HG02938 (cell line): ENCODE measurements at regions not wholly inside any gene's neighbourhood (a gene's known extent, or its start where the extent isn't known, plus 50 kb on each side); places are given as distances from the start of the nearest gene placed in this dataset.

Experiments used
- ATAC-seq: cut with Tn5 transposase; IDR thresholded peaks from one replicate; pipeline ENCODE4 v1.9.1; 2021; ENCODE audit warnings: mild to moderate bottlenecking, moderate library complexity; ENCODE audit not compliant: unreplicated experiment

DNA sequence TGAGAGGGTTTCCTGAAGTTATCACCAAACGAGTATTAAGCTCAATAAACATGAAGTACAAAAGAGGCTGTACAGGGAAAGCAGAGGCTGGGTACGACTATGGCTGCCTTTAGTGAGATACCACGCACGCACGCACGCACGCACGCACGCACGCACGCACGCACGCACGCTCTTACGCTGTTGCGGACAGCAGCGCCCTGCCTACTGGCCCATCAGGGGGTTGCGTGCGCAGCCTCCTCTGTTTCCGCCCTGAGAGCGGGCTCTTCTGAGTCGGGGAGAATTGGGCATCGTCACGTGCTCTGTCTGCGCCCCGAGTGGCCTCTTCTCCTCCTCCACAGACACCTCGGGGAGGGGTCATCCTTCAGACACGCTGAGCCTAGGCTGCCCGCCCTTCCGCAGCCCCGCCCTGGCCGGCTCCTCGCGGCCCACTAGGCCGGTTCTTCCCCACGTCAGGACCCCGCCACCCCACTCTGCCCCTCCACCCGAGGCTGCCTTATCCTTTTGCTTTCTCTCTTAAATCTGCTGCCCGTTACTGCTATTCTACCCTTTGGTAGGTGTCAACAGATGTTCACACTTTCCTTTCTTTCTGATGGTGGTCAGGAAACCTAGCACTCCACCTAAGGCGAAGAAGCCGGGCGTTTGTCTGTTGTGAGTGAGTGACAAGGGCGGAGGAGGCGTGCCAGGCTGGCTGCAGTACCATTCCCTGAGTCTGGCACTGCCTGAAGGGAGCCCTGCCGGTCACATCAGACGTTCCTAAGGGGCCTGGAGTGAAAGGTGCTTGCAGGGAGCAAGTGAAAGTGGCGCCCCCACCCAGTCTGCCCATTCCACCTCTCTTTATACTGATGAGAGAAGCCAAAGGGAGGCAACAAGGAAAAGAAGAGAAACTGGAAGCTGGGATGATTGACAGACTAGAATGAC is 300.4 kb upstream of the B3GAT1 start:
- ATAC-seq = no peak

DNA sequence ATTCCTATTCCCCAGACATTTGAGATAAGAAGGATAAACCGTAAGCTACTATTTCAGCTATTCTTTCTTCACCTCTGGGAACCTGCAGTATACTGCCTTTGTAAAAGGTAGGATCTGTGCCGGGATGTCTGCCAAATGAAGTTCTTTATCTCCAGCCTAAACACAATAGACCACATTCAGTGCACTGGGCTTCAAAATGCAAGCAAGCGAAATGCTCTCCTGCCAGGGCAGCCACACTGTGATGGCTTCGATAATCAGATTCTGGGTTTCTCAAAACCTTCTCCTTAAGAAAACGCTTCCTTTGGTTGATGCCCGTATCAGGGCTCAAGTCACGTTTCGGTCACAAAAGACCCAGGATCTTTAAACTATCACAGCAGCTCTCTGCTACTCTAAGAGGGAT is 299.5 kb upstream of the B3GAT1 start:
- ATAC-seq = no peak

GRCh38 chr11:134710861-134711407 is 298.9 kb upstream of the B3GAT1 start:
- ATAC-seq = no peak

DNA sequence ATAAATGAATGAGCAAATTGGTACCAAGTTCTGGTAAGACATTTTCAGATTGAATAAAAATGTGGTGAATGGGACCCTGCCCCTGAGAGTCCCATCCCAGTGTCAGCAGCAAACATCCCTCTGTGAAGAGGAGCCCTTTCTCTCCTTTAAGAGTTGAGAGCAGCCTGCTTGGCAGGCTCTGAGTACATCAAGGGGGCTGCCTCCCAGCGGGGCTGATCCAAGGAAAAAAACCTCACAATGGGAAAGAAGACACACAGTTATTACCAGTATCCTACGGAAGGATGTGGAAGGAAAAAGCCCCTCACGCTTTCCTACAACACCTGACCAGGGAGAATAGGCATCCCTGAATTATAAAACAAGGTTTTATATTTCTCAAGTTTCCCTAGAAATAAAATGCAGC is 293.8 kb upstream of the B3GAT1 start:
- ATAC-seq = no peak

DNA sequence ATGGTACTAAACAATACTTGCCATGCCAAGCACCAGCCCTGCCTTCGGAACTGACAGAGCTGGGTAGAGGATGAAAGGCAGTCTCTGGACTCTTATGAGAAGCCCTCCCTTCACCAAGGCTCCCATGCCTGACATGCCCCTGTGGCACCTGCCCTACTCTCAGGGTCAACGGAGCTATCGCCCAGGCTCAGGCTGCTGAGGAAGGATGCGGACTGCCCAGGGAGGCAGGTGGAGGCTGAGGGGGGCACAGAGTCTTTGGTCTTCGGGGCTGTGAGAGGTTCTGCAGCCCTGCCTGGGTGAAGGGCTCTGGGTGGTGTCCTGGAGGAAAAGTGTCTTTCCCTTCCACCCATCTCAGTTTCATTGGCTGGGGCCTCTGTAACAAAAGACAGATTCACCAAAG is 290.8 kb upstream of the B3GAT1 start:
- no peak for ATAC-seq

- ATAC-seq = no peak
Measured at GRCh38 chr11:134701564-134702165, 289.6 kb upstream of the B3GAT1 start.

GRCh38 chr11:134700101-134700640 is 288.1 kb upstream of the B3GAT1 start:
- ATAC-seq = no peak

DNA sequence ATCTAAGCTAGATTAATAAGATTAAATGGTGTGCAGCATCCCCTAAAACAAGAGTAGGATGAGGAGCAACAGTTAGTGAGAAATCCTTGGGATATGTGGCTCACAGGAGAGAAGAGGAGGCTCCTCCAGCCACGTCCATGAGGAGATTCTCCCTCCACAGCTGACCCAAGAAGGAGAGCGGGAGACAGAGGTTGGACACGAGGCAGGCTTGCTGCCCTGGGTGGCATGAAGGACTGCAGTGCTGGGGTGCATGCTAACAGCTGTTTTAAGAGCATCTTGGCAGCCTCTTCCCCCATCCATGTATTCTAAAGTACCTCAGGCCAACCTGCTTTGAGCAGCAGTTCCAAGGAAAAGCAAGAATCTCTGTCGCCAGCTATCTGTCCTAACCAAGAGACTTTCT is 284.4 kb upstream of the B3GAT1 start:
- ATAC-seq = no peak

- no peak for ATAC-seq
Measured at GRCh38 chr11:134691985-134692384, 279.9 kb upstream of the B3GAT1 start.

DNA sequence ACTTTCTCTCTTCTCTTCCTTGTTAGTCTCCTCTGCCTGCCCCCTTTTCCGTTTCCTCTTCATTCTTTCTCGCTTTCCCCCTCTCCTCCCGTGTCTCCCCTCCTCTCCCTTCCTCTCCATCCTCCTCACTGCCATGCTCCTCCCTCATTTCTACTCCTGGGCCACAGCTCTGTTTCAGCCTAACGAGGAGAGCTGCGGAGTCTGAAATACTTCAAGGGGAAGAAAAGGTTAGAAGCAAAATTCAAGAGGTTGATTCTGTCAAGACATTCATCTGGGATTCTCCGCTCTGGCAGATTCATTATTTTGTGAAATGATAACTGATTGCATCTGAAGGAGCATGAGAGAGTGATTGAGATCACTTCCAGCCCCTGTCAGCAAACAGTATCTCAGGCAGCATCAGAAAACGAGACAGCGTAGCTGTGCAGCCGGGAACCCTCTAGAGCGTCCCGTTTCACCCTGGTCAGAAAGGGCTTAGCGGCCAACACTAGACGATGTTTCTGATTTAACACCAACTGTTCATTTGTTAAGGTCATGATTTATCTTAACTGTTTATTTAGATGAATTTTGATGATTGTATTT is 279.3 kb upstream of the B3GAT1 start:
- ATAC-seq = no peak

GRCh38 chr11:134689886-134690285 is 277.8 kb upstream of the B3GAT1 start:
- ATAC-seq = no peak

GRCh38 chr11:134687548-134687947 is 275.5 kb upstream of the B3GAT1 start:
- no peak for ATAC-seq

- no peak for ATAC-seq
Measured at GRCh38 chr11:134686460-134687061, 274.5 kb upstream of the B3GAT1 start.

- no peak for ATAC-seq
Measured at GRCh38 chr11:134685793-134686380, 273.8 kb upstream of the B3GAT1 start.

- ATAC-seq = no peak
Measured at GRCh38 chr11:134684576-134684975, 272.5 kb upstream of the B3GAT1 start.

DNA sequence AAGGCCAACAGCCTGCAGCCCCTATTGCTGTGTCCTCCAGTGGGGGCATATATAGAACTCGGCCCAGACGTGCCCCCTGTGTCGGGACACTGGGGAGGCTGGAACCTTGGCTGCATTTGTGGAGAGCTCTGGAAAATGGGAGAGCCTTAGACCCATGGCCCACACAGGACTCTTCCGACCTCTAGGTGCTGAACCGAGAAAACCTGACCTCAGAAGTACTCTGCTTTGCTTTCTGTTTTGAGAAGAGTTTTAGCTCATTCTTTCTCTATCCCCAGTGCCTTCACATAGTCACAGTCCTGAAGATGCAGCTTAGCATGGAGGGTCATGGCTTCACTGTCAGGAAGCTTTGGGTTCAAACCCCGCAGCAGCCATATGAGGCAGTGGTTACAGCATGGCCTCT is 271.8 kb upstream of the B3GAT1 start:
- no peak for ATAC-seq

GRCh38 chr11:134682577-134682976 is 270.5 kb upstream of the B3GAT1 start:
- no peak for ATAC-seq

GRCh38 chr11:134679592-134679991 is 267.6 kb upstream of the B3GAT1 start:
- ATAC-seq = no peak

- ATAC-seq = no peak
Measured at GRCh38 chr11:134678744-134679143, 266.7 kb upstream of the B3GAT1 start.

- ATAC-seq = no peak
Measured at GRCh38 chr11:134677891-134678551, 266.0 kb upstream of the B3GAT1 start.
